HCT116 (cell line): ENCODE measurements at regions not wholly inside any gene's neighbourhood (a gene's known extent, or its start where the extent isn't known, plus 50 kb on each side); places are given as distances from the start of the nearest gene placed in this dataset.

Experiments
- POLR2A ChIP-seq: IDR thresholded peaks from 2 replicates; pipeline ENCODE4 v1.7.0; 2011; ENCODE audit warnings: borderline replicate concordance; ENCODE audit not compliant: insufficient read depth, insufficient read length; ENCODE audit errors: extremely low read depth
- POLR2AphosphoS5 ChIP-seq: IDR thresholded peaks from 2 replicates; pipeline ENCODE4 v1.6.1; 2011; ENCODE audit warnings: mild to moderate bottlenecking, low read depth, low read length, moderate library complexity

GRCh38 chr18:67776929-67777328, 260.4 kb upstream of the DSEL start:
- TF ChIP-seq POLR2A (no peak), POLR2AphosphoS5 (no peak)
